ENCODE measurements at regions not wholly inside any gene's neighbourhood (a gene's known extent, or its start where the extent isn't known, plus 50 kb on each side); places are given as distances from the start of the nearest gene placed in this dataset.

- TF ChIP-seq CTCF (IDR thresholded peaks at IDR 0.05) (no peak), ZFX (IDR thresholded peaks at IDR 0.05; ENCODE audit: borderline replicate concordance) (no peak)
Measured at GRCh38 chrX:144297221-144297620, 413.4 kb downstream of the UBE2NL start.
